Fibroblast of skin of scalp (primary cell): ENCODE measurements at regions not wholly inside any gene's neighbourhood (a gene's known extent, or its start where the extent isn't known, plus 50 kb on each side); places are given as distances from the start of the nearest gene placed in this dataset.
"Not testable (repeated sequence)": the region's sequence is repeated elsewhere in the genome, so short reads cannot be mapped to it uniquely, and the experiment has no call there.

Source experiments
- DNase-seq: peaks from one replicate; pipeline ENCODE4 v3.0.0-alpha.2; 2013

- DNase-seq: peak; percentile 0
Observed at GRCh38 chr13:82136880-82137279, 1745.4 kb downstream of the SLITRK1 start.

GRCh38 chr13:82129281-82129680 is 1753.0 kb downstream of the SLITRK1 start:
- no peak for DNase-seq

DNA sequence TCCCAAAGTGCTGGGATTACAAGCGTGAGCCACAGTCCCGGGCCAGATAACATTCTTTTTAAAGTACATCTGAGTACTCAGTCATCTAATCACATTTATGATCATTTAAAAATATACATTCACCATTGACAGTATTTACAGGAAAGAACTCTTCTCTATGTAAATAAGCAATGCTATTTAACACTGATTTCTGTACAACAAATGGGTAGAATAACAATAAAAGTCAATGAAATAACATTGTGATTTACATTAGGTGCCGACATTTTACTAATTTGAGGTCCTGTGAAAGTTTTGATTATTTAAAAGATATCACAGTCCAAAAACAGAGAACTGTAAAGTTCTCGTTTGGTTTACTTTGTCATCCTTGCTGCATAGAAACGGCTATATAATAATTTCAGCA is 1763.7 kb downstream of the SLITRK1 start:
- DNase-seq: no peak

- no peak for DNase-seq
Observed at GRCh38 chr13:82116422-82116989, 1765.8 kb downstream of the SLITRK1 start.

GRCh38 chr13:82115391-82115790 is 1766.9 kb downstream of the SLITRK1 start:
- no peak for DNase-seq

DNA sequence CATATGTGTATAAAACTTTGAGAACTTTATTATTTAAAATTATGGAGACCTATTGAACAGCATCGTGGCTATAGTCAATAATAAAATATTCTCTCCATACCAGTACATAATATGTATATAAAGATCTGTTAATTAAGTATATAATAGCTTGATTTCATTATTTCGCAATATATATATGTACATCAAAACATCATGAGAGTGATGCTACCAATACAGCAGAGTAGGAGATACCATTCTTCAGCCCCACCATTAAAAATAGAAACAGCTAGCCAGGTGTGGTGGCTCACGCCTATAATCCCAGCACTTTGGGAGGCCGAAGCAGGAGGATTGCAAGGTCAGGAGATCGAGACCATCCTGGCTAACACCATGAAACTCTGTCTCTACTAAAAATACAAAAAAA is 1755.3 kb upstream of the SPRY2 start:
- DNase-seq: no peak

- no peak for DNase-seq
Observed at GRCh38 chr13:82092312-82092711, 1751.4 kb upstream of the SPRY2 start.

- peak; percentile 2 for DNase-seq
Observed at GRCh38 chr13:82088781-82089180, 1747.9 kb upstream of the SPRY2 start.

GRCh38 chr13:82076496-82076895 is 1735.6 kb upstream of the SPRY2 start:
- DNase-seq: no peak

GRCh38 chr13:82070416-82070815 is 1729.5 kb upstream of the SPRY2 start:
- no peak for DNase-seq

GRCh38 chr13:82062772-82063171 is 1721.8 kb upstream of the SPRY2 start:
- no peak for DNase-seq

- DNase-seq: no peak
Observed at GRCh38 chr13:82058364-82058763, 1717.4 kb upstream of the SPRY2 start.

- not testable (repeated sequence) for DNase-seq
Observed at GRCh38 chr13:82045316-82045715, 1704.4 kb upstream of the SPRY2 start.

DNA sequence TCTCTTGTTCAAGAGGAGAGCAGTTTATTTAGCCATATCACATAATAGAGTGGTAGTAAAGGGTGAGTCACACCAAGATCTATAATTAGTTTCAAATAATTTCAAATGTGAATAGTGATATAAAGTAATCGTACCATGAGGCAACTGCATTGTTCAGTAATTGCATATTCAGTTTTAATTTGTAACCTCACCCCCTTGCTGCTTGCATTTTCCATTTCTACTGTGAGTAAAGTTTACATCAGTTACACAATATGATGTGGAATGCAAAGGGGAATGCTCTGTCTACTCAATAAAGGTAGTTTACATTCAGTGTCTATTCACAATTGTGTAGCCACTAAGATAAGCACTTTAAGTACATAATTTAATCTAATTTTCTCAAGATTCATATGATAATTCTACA is 1695.7 kb upstream of the SPRY2 start:
- DNase-seq: no peak

DNA sequence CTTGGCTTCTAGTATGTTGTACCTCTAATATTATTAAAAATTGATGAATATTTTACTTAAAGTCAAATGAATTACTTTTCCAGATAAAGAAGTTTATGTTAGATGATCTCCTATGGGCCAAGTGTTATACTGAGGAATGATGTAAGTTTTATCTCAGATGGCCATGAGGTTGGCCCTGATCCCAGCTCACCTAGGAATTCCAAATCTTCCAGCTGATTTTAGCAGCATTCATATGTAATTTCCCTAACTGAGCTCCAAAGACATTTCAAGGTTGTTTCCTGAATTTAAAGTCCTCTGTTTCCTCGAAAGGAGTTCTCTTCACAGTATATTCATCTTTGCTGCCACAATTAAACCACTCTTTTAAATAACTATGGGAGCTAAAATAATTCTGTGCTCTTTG is 1670.4 kb upstream of the SPRY2 start:
- no peak for DNase-seq

- peak; percentile 1 for DNase-seq
Observed at GRCh38 chr13:82010780-82011179, 1669.9 kb upstream of the SPRY2 start.

DNA sequence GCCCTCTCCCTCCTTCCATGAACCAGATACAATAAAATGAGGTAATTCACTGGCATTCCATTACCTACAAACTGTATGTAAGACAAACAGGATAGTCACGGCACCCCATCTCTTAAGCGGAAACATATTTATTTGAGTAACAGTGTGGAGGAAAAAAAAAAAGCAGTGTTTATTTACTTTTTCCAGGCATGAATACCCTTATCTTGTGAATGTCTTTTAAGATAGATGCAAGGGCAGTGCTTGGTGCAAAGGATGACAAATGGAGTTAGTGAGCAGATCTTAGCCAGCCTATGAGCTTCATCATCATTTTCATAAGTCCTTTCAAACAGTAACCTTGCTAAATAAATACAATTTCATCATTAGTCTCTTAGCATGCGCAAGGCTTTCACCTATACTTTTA is 1661.8 kb upstream of the SPRY2 start:
- DNase-seq: no peak

GRCh38 chr13:81995316-81995715 is 1654.4 kb upstream of the SPRY2 start:
- no peak for DNase-seq

DNA sequence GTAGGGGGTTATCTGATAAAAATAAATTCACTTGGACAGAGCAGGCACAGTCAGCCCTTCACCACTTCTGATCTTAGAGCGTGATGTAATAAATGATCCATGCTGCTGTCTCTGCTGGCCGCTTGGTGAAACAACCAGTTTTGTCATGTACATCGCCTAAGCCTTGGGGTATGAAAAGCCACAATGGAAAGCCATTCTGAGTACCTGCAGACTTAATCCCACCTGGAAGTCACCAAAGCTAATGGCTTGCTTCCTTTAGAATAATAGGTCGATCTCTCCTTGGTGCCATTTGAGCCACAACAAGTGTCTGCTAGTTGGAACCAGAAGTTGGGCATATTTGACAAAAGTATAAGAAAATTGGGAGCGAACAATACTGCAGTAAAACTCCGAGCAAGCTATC is 1649.7 kb upstream of the SPRY2 start:
- no peak for DNase-seq

DNA sequence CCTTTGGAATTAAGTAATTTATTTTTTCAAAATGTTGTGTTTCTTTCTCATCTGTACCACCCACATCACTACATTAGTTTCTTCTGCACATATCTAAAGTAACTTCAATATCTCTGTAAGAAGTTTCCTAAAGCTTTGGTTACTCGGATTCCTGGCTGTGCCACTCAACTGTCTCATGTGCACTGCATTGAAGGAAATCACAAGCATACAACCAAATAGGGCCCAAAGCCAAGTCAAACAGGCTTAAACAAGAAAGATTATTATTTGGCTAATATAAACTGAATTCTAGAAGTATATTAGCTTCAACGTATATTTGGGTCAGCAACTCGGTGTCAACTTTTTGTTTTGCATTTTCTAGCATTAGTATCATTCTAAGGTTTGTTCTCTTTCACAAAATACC is 1647.6 kb upstream of the SPRY2 start:
- DNase-seq: no peak

DNA sequence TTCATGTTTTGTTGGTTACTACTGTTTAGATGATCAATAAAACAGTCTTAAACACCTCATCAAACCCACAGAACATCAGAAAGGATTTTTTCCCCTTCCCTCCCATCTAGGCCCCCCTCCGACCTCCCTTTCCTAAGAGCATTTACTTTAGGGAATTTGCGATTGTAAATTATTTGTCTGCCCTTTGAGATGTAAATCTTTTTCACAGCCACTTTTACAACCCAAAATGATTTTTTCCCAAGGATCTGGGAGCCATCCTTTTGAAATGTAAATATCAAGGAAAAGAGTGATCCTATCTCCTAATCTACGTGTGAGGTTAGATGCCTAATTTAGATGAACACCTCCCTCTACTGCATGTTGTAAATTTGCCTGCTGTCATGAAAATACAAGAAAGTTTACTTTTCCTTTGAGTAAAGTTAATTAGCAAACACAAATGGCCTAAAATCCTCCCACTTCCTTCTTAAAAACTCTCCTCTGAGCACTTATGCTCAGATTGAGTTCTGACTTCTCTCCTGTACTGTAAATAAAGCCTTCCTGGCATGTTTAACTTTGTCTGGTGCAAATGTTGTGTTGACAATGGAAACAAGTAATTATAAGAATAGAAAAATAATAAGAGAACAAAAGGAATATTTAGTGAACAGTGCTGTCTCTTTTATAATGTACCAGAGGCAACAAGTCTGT is 1646.9 kb upstream of the SPRY2 start:
- no peak for DNase-seq

DNA sequence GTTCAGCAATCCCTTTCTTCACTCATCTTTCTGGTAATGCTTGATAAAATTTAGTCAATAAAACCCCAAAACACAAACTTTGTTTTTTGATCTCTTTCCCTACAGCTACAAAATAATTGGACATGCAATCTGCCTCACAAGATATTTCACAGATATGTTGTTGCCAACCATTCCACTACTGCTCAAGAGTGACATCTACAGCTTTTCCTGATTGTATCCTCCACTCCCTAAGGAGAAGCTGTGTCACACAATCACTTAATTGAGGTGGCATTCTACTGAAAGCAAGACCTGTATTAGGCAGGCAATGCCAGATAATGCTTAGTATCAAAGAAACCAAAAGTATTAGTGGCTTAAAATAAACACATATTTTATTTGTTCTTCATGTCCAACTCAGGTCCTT is 1646.2 kb upstream of the SPRY2 start:
- no peak for DNase-seq

GRCh38 chr13:81986308-81986707 is 1645.4 kb upstream of the SPRY2 start:
- DNase-seq: no peak

- DNase-seq: no peak
Observed at GRCh38 chr13:81957121-81957520, 1616.2 kb upstream of the SPRY2 start.

DNA sequence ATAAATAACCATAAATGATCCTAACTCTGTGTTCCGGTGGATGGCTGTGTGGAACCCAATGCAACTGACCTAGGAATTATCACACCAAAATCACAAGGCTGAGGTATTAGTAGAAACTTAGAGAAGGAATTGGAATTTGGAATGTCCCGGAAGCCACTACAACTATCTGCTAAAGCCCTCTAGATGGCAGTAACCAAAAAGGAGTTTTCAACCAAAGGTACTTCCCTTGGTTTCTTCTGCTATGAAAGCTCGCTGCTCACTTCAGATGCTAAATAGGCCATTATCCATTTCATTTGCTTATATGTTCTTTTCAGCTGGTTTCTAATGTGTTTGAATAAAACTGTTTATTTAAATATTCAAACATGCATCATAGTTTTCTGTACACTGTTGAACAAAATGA is 1589.1 kb upstream of the SPRY2 start:
- peak; percentile 33 for DNase-seq
